ENCODE measurements at regions not wholly inside any gene's neighbourhood (a gene's known extent, or its start where the extent isn't known, plus 50 kb on each side); places are given as distances from the start of the nearest gene placed in this dataset.

GRCh38 chr9:103474156-103474555 is 479.0 kb downstream of the CYLC2 start:
- TF ChIP-seq GATA2 (IDR thresholded peaks at IDR 0.05; ENCODE audit: low read depth, low read length) (no peak), GATA3 (IDR thresholded peaks at IDR 0.05; ENCODE audit: low read depth, low read length) (no peak)

All from SH-SY5Y (cell line).